ENCODE measurements at regions not wholly inside any gene's neighbourhood (a gene's known extent, or its start where the extent isn't known, plus 50 kb on each side); places are given as distances from the start of the nearest gene placed in this dataset.

DNA sequence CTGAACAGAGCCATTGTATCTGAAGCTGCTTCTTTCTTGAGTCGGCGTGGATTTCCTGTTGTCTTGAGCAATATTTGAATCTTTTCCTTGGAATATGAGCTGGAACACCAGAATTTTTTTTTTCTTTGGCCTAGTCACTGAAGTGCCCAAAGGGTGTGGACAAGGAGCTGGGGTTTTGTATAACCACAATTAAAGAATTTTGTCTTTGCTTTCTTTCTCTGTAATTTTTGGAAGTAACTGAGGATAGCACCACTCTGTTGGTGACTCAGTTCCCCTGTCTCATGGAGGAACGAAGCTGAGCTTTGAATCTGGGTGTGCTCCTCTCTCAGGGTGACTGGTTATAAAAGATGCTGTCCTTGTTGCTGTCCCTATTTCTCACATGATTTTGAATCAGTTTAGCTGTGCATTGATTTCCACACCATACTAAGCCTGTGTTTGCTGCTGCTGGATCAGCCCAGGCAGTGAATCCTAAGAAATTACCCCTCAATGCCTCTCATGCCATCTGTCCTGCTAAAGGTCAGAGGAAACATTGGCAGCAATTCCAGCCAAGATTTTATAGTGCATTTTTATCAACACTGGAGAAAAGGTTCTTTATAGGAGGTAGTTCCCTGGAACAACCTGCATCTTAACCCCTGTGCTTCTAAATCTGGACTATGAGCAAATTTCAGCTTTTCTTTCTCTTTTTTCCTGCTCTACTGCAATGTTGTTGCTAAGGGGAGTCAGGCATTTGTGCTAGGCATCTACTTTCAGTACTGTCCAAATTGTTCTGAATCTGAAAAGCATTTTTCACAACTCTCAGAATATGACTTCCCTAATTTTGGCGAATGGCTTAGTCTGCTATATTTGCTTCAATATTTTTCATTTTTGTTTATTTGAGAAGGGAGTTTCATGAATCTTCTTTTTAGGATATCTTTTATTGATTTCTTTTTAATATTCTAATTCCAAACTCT is 540.8 kb downstream of the SOX6 start:
- H3K27ac ChIP-seq: peak overlapping the region; percentile 68
- ATAC-seq (peak; percentile 48 to 59), DNase-seq (no peak)
- no peaks in the 10 kb centered on the region for H3K27me3 ChIP-seq (ENCODE audit: low read depth)
- TF ChIP-seq, protein P1, sequence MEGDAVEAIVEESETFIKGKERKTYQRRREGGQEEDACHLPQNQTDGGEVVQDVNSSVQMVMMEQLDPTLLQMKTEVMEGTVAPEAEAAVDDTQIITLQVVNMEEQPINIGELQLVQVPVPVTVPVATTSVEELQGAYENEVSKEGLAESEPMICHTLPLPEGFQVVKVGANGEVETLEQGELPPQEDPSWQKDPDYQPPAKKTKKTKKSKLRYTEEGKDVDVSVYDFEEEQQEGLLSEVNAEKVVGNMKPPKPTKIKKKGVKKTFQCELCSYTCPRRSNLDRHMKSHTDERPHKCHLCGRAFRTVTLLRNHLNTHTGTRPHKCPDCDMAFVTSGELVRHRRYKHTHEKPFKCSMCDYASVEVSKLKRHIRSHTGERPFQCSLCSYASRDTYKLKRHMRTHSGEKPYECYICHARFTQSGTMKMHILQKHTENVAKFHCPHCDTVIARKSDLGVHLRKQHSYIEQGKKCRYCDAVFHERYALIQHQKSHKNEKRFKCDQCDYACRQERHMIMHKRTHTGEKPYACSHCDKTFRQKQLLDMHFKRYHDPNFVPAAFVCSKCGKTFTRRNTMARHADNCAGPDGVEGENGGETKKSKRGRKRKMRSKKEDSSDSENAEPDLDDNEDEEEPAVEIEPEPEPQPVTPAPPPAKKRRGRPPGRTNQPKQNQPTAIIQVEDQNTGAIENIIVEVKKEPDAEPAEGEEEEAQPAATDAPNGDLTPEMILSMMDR (IDR thresholded peaks at IDR 0.05): no peak
- no peak overlapping the region for H3K4me3 ChIP-seq
- H3K4me1 ChIP-seq: peaks cover 36% of the 10 kb centered on the region
- H3K36me3 ChIP-seq: no peaks in the 10 kb centered on the region
- intact Hi-C loops (cut with DNase I): no loop called here
- no peaks in the 10 kb centered on the region for H3K9me3 ChIP-seq

DNA sequence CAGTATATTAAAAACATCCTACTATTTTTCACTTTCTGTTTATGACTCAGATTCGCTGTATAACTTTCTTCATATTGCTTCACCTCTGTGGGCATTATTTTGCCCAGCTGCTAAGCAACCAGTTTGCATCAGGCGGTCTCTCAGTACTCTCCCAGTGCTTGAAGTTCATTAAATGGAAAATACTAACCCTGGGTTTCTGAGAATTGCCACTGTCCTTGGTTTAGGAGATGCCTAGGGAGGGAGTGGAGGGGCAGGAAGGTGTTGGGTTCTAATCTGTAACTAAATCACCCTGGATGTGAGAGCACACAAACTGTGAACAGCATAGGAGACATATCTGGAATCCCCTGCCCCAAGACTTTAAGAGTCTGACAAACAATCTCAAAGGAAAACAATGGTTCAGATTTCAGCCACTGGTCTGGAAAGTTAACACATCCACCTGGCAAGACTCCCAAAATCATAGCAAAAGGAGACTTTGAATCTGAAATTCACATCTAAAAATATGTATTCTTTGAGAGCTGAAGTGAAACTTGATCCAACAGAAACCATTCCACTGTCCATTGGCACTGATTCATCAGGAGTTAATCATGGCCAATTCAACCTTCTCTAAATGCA is 540.0 kb downstream of the SOX6 start:
- TF ChIP-seq, protein P1 (IDR thresholded peaks at IDR 0.05): no peak
- ATAC-seq (peak; percentile 76 to 85), DNase-seq (no peak)
- Histone ChIP-seq H3K4me1 (peaks cover 36% of the 10 kb centered on the region), H3K4me3 (no peak overlapping the region), H3K27me3 (ENCODE audit: low read depth) (no peaks in the 10 kb centered on the region), H3K9me3 (no peaks in the 10 kb centered on the region), H3K27ac (peak overlapping the region; percentile 68), H3K36me3 (no peaks in the 10 kb centered on the region)
- intact Hi-C loops (cut with DNase I): no loop called here

DNA sequence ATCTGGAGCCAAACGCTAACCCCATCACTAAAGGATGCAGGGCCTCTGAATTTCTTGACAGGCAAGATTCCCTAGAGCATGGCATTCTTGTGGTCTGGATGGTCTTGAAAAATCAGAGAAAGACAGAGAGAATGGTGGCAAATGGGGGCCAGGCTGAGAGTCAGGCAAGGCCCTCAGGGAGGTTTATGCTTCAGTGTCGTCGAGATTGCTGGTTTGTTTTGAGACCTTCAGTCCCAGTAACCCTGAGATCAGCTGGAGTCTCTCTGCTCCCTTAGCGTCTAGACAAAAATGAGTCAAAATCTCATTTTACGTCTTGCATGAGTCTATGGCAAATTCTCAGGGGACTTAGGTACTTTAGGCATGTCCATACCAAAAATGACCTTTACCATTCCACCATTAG is 539.3 kb downstream of the SOX6 start:
- intact Hi-C loops (cut with DNase I): no loop called here
- Histone ChIP-seq H3K27me3 (ENCODE audit: low read depth) (no peaks in the 10 kb centered on the region), H3K4me1 (peaks cover 36% of the 10 kb centered on the region), H3K4me3 (no peak overlapping the region), H3K27ac (peak overlapping the region; percentile 68), H3K9me3 (no peaks in the 10 kb centered on the region), H3K36me3 (no peaks in the 10 kb centered on the region)
- DNase-seq (no peak), ATAC-seq (no peak)
- TF ChIP-seq, protein P1 (IDR thresholded peaks at IDR 0.05): no peak

DNA sequence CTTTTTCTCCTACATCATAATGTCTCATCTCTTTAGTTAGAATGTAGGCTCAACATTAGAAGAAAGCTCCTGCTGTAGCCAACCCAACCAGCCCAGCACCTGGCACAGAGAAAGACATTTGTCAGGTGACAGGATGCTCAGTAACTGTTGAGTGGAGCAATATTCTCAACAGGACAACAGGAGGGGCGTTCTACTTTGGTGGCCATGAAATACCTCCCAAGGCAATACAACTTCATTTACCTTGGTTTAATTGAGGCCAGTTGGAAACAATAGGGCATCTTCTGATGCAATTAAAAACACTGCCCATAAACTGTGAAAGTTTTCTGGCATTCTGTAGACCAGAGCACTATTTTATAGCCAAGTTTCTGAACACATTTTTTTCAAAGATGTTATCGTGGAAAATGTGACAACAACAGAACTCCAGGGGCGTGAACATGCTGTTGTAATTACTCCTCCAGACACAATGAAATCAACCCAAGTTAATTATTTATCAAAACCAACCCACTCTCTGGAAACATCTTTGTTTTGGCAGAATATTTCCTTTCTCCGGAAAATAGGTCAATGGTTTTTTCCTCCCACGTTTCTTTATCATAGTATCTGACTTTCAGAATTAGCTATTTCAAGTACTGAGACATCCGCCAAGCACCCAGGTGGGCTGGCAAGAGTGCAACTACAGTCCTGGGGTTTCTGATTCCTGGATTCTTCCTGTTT is 538.1 kb downstream of the SOX6 start:
- TF ChIP-seq, protein P1 (IDR thresholded peaks at IDR 0.05): no peak
- intact Hi-C loops (cut with DNase I): no loop called here
- Histone ChIP-seq H3K4me3 (no peak overlapping the region), H3K9me3 (no peaks in the 10 kb centered on the region), H3K27ac (no peak overlapping the region), H3K27me3 (ENCODE audit: low read depth) (no peaks in the 10 kb centered on the region), H3K4me1 (peaks cover 36% of the 10 kb centered on the region), H3K36me3 (no peaks in the 10 kb centered on the region)
- peak in 1 of 2 donors; percentile 6 for ATAC-seq
- no peak for DNase-seq

DNA sequence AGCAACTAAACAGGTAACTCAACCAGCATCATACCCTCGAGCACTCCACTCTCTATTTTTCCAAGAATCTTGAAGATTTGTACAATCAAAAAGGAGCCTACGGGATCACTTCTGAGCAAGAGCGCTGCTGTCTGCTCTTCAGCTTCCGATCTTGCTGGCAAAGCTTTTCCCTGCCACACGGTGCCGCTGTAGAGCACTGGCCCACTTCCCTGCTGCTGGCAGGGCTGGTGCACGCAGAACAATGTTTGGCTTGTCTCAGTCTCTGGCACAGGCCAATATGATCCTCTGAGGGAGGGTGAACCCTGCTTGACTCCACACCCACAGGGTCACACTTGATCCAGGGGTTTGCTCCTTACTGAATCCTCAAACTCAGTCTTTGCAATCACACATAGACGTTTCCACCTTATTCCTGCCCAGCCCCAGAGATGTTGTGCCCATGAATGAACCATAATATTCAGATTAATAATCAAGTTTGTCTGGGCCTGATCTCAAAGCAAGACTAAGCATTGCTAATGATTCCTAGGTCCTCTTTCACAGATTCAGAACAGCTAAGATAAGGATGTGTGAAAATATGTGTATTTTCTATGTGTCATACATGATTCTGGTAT is 536.6 kb downstream of the SOX6 start:
- Histone ChIP-seq H3K9me3 (no peaks in the 10 kb centered on the region), H3K27ac (no peak overlapping the region), H3K36me3 (no peaks in the 10 kb centered on the region), H3K4me1 (peaks cover 36% of the 10 kb centered on the region), H3K27me3 (ENCODE audit: low read depth) (no peaks in the 10 kb centered on the region), H3K4me3 (no peak overlapping the region)
- TF ChIP-seq, protein P1 (IDR thresholded peaks at IDR 0.05): peak; percentile 91
- intact Hi-C loops (cut with DNase I): no loop called here
- ATAC-seq (peak; percentile 90 to 91), DNase-seq (peak; percentile 82)

Data from lower lobe of right lung (tissue), 2 donors.